Upper lobe of left lung (tissue), 4 donors: ENCODE measurements at regions not wholly inside any gene's neighbourhood (a gene's known extent, or its start where the extent isn't known, plus 50 kb on each side); places are given as distances from the start of the nearest gene placed in this dataset.

Experiments
- EP300 ChIP-seq, 4 donors: sonication (generic); formaldehyde crosslinking; IDR thresholded peaks; one replicate each; pipeline ENCODE4 v1.5.1; 2017; ENCODE audit warnings: antibody characterized with exemption in 4 of 4, control low read depth in 2 of 4
- POLR2AphosphoS5 ChIP-seq, 2 donors: sonication (generic); formaldehyde crosslinking; IDR thresholded peaks; one replicate each; pipeline ENCODE4 v1.5.1; 2017; ENCODE audit warnings: antibody characterized with exemption in 2 of 2
- TF ChIP-seq, protein P1 (sequence below), 6 experiments: fragments of 450-650 bp in 4 of 6; fragments of 200-600 bp in 2 of 6; sonication (generic) in 2 of 6; IDR thresholded peaks; one replicate each; pipeline ENCODE4 v1.5.1; 2016 to 2019; ENCODE audit warnings: antibody characterized with exemption in 6 of 6

DNA sequence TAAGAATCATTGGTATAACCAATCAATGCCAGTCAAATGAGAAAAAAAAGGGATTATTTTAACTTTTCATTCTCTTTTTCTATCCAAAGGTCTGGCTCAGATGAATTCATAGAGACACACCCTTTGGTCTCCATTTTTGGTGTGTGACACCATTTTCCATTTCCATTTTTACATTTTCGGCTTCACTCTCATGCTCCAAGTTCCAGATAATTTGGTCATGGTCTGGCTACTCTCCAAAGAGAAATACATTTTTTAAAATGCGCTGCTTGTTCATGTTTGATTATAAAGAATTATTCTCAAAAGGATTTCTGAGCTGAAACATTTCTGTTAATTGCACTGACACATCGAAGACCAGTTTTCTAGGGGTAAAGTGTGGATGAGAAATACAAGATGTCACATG, 51.6 kb upstream of the FIBIN start:
- TF ChIP-seq POLR2AphosphoS5 (IDR thresholded peaks at IDR 0.05) = no peak
- TF ChIP-seq, protein P1, sequence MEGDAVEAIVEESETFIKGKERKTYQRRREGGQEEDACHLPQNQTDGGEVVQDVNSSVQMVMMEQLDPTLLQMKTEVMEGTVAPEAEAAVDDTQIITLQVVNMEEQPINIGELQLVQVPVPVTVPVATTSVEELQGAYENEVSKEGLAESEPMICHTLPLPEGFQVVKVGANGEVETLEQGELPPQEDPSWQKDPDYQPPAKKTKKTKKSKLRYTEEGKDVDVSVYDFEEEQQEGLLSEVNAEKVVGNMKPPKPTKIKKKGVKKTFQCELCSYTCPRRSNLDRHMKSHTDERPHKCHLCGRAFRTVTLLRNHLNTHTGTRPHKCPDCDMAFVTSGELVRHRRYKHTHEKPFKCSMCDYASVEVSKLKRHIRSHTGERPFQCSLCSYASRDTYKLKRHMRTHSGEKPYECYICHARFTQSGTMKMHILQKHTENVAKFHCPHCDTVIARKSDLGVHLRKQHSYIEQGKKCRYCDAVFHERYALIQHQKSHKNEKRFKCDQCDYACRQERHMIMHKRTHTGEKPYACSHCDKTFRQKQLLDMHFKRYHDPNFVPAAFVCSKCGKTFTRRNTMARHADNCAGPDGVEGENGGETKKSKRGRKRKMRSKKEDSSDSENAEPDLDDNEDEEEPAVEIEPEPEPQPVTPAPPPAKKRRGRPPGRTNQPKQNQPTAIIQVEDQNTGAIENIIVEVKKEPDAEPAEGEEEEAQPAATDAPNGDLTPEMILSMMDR (IDR thresholded peaks at IDR 0.05) = no peak
- TF ChIP-seq EP300 (IDR thresholded peaks at IDR 0.05) = no peak
